NCI-H146 treated with DMSO at 0.1 percent for 48 hours (cell line): ENCODE measurements at regions not wholly inside any gene's neighbourhood (a gene's known extent, or its start where the extent isn't known, plus 50 kb on each side); places are given as distances from the start of the nearest gene placed in this dataset.

Experiments
- DNase-seq: peaks from one replicate; lab custom pipeline; 2025; ENCODE audit not compliant: unreplicated experiment; lab: John Stamatoyannopoulos, UW

DNA sequence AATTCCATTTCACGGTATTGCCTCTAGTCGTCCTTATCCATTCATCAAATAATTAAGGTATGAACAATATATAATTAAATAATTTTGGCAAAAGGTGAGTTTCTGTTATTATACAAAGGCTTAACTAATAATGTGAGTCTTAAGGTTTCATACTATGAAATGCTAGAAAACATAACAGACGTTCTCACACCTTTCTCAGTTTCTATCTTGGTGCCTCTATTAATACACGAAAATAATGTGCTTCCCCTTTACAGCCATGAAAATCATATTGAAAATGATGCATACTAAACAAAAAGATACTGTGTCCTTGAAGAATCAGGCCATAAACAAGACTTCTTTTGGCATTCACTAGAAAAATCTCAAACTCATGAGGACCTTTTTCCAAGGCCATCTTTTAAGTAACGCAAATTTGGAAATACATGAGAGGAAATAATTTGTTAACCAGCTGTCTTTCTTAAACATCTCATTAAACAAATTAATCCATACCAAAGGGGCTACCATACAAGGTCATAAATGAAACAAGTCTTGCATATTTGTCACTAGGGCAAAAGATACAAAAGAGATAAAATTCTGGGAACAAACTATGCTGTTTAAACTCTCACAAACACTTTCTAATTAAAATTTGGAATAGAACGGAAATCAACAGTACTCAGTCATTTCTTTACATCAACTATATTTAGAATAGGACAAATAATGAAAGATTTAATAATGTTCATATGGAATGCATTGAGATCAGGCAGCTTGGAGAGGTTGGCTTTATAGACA lies 53.9 kb upstream of the CAV2 start:
- DNase-seq, result no peak

DNA sequence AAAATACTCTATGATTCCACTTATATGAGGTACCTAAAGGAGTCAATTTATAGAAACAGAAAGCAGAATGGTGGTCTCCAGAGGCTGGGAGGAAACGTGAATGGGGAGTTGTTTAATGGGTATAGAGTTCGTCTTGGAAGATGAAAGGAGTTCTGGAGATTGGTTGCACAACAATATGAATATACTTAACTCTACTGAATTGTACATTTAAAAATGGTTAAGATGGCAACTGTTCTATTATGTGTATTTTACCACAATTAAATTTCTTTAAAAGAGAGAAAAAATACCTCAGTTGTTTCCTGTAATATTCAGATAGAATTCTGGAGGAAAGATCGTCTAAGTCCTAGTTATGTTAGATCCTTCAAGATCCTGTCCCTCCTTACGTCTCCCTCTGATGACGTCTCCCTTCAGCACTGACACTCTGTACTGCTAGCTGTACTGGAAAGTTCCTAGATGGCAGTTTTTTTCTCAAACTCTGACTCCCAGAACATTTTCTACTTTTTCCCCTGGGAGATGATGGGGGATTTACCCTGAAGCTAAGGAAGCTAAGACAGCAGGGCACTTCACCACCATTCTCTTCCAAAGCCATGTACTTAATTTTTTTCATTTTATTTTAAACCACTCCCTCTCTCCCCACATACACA lies 53.2 kb upstream of the CAV2 start:
- no peak for DNase-seq

DNA sequence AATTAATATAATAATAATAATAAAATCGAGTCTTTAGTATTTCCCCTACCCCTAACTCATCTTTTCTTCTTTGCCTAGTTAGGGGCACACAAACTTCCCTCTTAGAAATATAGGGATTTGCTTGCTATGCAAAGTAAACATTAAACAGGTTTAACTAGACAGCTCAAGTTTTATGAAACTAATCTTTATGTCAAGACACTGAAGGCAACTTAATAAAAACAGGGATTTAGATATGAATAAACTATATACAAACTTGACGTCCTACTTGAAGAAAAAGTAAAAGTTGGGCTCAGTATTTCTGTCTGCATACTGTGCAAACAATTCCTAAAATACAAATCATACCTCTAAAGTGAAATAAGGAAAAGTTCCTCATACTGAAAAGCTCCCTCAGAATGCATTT lies 52.1 kb upstream of the CAV2 start:
- no peak for DNase-seq

DNA sequence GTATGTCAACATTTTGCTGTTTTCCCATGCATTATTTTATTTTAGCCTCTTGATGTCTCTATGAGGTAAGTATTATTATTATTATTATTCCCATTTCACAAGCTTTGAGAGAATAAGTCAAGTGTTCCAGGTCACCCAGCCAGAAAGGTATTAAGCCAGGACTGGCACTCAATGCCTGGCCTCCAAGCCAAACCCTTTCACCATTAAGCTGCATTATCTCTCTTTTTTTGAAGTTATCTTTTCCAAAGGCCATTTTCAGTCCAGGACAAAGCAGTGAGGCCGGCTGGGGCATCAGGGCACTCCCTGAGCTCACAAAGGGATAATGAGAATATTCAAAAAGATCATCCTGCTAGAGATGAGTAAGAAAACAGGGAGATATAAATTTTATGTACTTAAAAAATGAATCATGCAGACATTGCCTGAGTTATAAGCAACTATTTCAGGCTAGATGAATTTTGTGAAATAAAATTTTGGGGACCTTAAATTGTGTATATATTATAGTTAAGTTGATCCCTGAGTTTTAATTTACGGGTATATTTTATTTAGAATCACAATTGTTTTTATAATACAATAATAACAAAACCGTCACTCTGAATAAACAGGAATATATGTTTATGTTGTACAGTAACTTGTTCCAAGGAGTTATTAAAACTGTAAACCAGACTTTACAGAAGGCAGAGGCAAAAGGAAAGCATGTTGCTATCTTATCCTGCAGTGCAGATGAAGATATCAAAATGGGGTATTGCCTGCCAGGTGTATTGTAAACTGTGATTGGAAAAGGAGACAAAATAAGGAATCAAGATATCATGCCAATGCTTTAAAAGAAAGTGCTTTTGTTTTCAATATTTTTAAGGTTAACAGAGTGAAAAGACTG lies 51.3 kb upstream of the CAV2 start:
- DNase-seq, result no peak

DNA sequence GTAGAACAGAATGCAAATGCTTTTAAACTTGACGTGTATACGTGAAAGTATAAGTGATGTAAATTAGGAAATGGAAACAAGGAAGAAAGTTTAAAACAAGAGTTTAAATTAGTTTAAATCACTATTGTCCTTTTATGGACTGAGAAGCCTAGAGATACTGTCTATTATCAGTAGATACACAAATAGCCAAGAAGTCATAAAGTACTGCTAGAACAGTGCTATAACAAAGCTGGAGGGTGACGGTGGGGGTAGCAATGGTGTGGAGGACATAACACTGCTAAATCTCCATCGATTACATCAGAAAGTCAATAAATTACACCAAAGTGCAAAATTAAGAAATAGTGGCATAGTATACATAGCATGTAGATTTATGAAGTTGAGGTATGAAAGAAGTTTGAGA lies 50.1 kb upstream of the CAV2 start:
- DNase-seq, result no peak
